H1 (cell line): ENCODE measurements at regions not wholly inside any gene's neighbourhood (a gene's known extent, or its start where the extent isn't known, plus 50 kb on each side); places are given as distances from the start of the nearest gene placed in this dataset.

ENCODE experiments used
- CTCF ChIP-seq, 3 experiments: IDR thresholded peaks; 1 replicate in 2 of 3; 2 replicates in 1 of 3; pipeline versions ENCODE4 v1.5.1 to v1.6.1; 2011; ENCODE audit warnings: low read length in 3 of 3, mild to moderate bottlenecking in 3 of 3, inconsistent platforms in 2 of 3, low read depth in 1 of 3, moderate library complexity in 1 of 3; ENCODE audit not compliant: insufficient read depth in 1 of 3; ENCODE audit errors: control extremely low read depth in 1 of 3
- TBP ChIP-seq: IDR thresholded peaks from 2 replicates; pipeline ENCODE4 v1.6.1; 2011; ENCODE audit warnings: low read depth, low read length, improper control_type of control experiment

DNA sequence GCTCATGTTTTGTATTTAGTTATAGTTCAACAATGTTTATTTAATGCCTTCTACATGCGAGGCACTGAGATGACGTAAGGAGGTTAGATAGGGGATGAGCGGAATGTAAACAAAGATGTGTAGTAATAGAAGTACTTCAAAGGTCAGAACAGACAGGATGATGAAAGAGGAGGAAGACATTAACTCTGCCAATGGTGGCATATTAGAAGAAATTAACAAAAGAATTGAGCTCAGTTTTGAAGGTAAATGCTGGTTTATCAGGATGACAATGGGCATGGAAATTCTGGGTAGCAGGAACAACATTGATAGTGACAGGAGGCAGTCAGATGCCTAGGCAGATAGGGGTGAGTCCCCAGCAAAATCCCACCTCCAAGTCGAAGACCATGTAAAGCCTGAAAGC, 62.3 kb upstream of the PGRMC2 start:
- TF ChIP-seq CTCF (IDR thresholded peaks at IDR 0.05; ENCODE audit: control extremely low read depth in 1 of 3, insufficient read depth in 1 of 3, low read depth in 1 of 3, low read length in 3 of 3) = no peak
- TF ChIP-seq TBP = no peak
